Hepatocyte (in vitro differentiated cells): ENCODE measurements at regions not wholly inside any gene's neighbourhood (a gene's known extent, or its start where the extent isn't known, plus 50 kb on each side); places are given as distances from the start of the nearest gene placed in this dataset.

ENCODE experiments used
- DNase-seq: peaks from one replicate; pipeline ENCODE4 v3.0.0-alpha.2; 2016; ENCODE audit warnings: low spot score
- H2AFZ ChIP-seq: fragments of 200-600 bp; sonication (generic); 2 replicates; pipeline ENCODE4 v1.6.0; 2016; ENCODE audit warnings: antibody characterized with exemption, mild to moderate bottlenecking
- H3K27ac ChIP-seq: fragments of 200-600 bp; sonication (generic); 2 replicates; pipeline ENCODE4 v1.5.1; 2016; ENCODE audit warnings: mild to moderate bottlenecking
- H3K27me3 ChIP-seq: fragments of 200-600 bp; sonication (generic); 2 replicates; pipeline ENCODE4 v1.6.1; 2016
- H3K36me3 ChIP-seq: fragments of 200-600 bp; sonication (generic); replicated peaks from 2 replicates; pipeline ENCODE4 v1.5.1; 2016; ENCODE audit warnings: low read depth; ENCODE audit not compliant: insufficient read depth
- H3K4me1 ChIP-seq: fragments of 200-600 bp; sonication (generic); 2 replicates; pipeline ENCODE4 v1.5.1; 2016; ENCODE audit warnings: mild to moderate bottlenecking, moderate library complexity; ENCODE audit not compliant: insufficient read depth
- H3K4me2 ChIP-seq: fragments of 200-600 bp; sonication (generic); 2 replicates; pipeline ENCODE4 v1.6.0; 2016
- H3K4me3 ChIP-seq: fragments of 200-600 bp; sonication (generic); 2 replicates; pipeline ENCODE4 v1.5.1; 2016; ENCODE audit warnings: mild to moderate bottlenecking
- H3K79me2 ChIP-seq: fragments of 200-600 bp; sonication (generic); 2 replicates; pipeline ENCODE4 v1.6.0; 2017; ENCODE audit warnings: mild to moderate bottlenecking
- H3K9me2 ChIP-seq: fragments of 200-600 bp; sonication (generic); replicated peaks from 2 replicates; pipeline ENCODE4 v1.6.0; 2017; ENCODE audit warnings: mild to moderate bottlenecking; ENCODE audit not compliant: insufficient read depth
- H3K9me3 ChIP-seq: fragments of 200-600 bp; sonication (generic); 2 replicates; pipeline ENCODE4 v1.5.1; 2016; ENCODE audit warnings: low read depth, mild to moderate bottlenecking
- H4K20me1 ChIP-seq: fragments of 200-600 bp; sonication (generic); 2 replicates; pipeline ENCODE4 v1.6.0; 2016; ENCODE audit warnings: mild to moderate bottlenecking; ENCODE audit not compliant: insufficient read depth, poor library complexity, severe bottlenecking
- EZH2 ChIP-seq: fragments of 200-600 bp; sonication (generic); IDR thresholded peaks from 2 replicates; pipeline ENCODE4 v1.6.1; 2016; ENCODE audit warnings: antibody characterized with exemption, mild to moderate bottlenecking, borderline replicate concordance
- EZH2phosphoT487 ChIP-seq: fragments of 200-600 bp; sonication (generic); IDR thresholded peaks from one replicate; pipeline ENCODE4 v1.6.1; 2018; ENCODE audit warnings: antibody characterized with exemption, mild to moderate bottlenecking, low read depth, moderate library complexity; ENCODE audit not compliant: unreplicated experiment, severe bottlenecking
- WGBS: methylation state at CpG from one replicate; pipeline ENCODE4 v1.1.6; 2016; ENCODE audit warnings: low lambda C conversion rate; ENCODE audit errors: missing lambda C conversion rate; 5-methylcytosine and 5-hydroxymethylcytosine counted together
- TF ChIP-seq, protein P1 (sequence below): fragments of 200-600 bp; sonication (generic); IDR thresholded peaks from 2 replicates; pipeline ENCODE4 v1.5.1; 2016; ENCODE audit warnings: antibody characterized with exemption, mild to moderate bottlenecking; ENCODE audit not compliant: poor library complexity

DNA sequence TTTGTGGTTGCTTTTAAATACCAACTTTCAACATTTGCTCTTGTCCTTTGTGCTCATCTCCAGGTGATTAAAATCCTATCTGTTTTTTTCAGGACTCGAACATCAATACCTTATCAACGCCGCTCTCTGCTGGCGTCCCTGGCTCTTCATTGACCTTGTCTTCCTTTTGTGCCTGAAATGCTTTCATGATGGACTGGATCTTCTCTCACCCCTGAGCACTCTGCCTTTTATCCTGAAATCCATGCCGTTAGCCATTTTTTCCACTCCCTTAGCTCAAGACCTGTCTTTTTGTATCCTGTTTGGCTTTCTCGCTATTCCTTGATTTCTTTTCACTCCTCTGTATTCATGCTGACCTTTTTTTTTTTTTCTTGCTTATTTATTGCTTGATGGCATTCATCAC, 549.5 kb upstream of the CPEB2 start:
- Histone ChIP-seq H3K4me1 (no peaks in the 10 kb centered on the region), H3K36me3 (no peaks in the 10 kb centered on the region), H2AFZ (no peak overlapping the region), H3K27me3 (peaks cover 4% of the 10 kb centered on the region), H3K27ac (no peak overlapping the region), H3K4me3 (no peak overlapping the region), H3K9me2 (no peaks in the 10 kb centered on the region), H3K4me2 (no peak overlapping the region), H3K9me3 (no peaks in the 10 kb centered on the region), H3K79me2 (no peaks in the 10 kb centered on the region), H4K20me1 (no peaks in the 10 kb centered on the region)
- 63% methylated on average over 6 of the region's 6 CpGs for WGBS
- TF ChIP-seq, protein P1, sequence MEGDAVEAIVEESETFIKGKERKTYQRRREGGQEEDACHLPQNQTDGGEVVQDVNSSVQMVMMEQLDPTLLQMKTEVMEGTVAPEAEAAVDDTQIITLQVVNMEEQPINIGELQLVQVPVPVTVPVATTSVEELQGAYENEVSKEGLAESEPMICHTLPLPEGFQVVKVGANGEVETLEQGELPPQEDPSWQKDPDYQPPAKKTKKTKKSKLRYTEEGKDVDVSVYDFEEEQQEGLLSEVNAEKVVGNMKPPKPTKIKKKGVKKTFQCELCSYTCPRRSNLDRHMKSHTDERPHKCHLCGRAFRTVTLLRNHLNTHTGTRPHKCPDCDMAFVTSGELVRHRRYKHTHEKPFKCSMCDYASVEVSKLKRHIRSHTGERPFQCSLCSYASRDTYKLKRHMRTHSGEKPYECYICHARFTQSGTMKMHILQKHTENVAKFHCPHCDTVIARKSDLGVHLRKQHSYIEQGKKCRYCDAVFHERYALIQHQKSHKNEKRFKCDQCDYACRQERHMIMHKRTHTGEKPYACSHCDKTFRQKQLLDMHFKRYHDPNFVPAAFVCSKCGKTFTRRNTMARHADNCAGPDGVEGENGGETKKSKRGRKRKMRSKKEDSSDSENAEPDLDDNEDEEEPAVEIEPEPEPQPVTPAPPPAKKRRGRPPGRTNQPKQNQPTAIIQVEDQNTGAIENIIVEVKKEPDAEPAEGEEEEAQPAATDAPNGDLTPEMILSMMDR, result no peak
- DNase-seq, result no peak

DNA sequence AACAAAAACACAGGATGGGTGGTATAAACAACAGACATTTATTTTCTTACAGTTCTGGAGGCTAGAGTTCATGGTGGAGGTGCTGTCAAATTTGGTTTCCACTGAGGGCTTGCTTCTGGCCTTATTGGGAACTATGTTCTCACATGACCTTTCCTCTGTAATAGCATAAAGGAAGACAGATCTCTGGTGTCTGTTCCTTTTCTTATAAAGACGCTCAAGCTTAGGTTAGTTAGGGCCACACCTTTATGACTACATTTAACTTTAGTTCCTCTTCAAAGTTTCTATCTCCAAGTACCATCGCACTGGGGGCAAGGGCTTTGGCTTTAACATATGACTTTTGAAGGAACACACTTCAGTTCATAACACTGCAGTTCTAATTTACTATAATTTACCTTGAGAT, 543.8 kb upstream of the CPEB2 start:
- no peak overlapping the region for H3K27ac ChIP-seq
- no peaks in the 10 kb centered on the region for H4K20me1 ChIP-seq
- H3K36me3 ChIP-seq, result no peaks in the 10 kb centered on the region
- H3K4me2 ChIP-seq, result no peak overlapping the region
- no peak for DNase-seq
- H3K9me3 ChIP-seq, result no peaks in the 10 kb centered on the region
- no peak overlapping the region for H2AFZ ChIP-seq
- no peaks in the 10 kb centered on the region for H3K9me2 ChIP-seq
- no peaks in the 10 kb centered on the region for H3K27me3 ChIP-seq
- H3K79me2 ChIP-seq, result no peaks in the 10 kb centered on the region
- no peak overlapping the region for H3K4me3 ChIP-seq
- TF ChIP-seq EZH2phosphoT487 (no peak), EZH2 (no peak)
- TF ChIP-seq, protein P1, result no peak
- H3K4me1 ChIP-seq, result no peaks in the 10 kb centered on the region
- WGBS, result 86% methylated on average over 2 of the region's 2 CpGs

- Histone ChIP-seq H3K9me2 (no peaks in the 10 kb centered on the region), H3K4me3 (no peak overlapping the region), H3K79me2 (no peaks in the 10 kb centered on the region), H2AFZ (no peak overlapping the region), H3K27ac (no peak overlapping the region), H3K9me3 (no peaks in the 10 kb centered on the region), H3K4me1 (no peaks in the 10 kb centered on the region), H3K27me3 (no peaks in the 10 kb centered on the region), H3K36me3 (no peaks in the 10 kb centered on the region), H4K20me1 (no peaks in the 10 kb centered on the region), H3K4me2 (no peak overlapping the region)
- WGBS, result 96% methylated on average over 1 of the region's 1 CpG
- TF ChIP-seq, protein P1, result no peak
- TF ChIP-seq EZH2, result no peak
- no peak for TF ChIP-seq EZH2phosphoT487
- no peak for DNase-seq
Measured at GRCh38 chr4:14465057-14465456, 537.2 kb upstream of the CPEB2 start.

DNA sequence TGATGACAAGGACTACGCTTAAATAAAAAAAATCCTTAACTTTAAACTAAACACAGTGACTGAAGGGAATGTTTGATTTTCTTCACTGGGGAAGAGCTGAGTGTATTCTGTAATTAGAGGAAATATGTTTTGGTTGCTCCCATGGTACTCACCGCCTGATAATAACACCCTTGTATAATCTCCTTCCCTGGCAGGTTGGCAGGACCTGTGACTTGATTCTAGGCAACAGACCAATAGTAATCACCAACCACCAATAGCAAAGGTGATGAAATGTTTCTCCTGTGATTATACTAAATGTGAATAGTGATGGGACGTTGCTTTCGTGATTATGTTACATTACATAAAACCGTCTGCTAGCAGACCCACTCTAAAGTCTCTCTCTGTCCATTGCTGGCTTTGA, 536.8 kb upstream of the CPEB2 start:
- no peak for DNase-seq
- no peaks in the 10 kb centered on the region for H3K79me2 ChIP-seq
- no peaks in the 10 kb centered on the region for H3K9me2 ChIP-seq
- H4K20me1 ChIP-seq, result no peaks in the 10 kb centered on the region
- H3K4me3 ChIP-seq, result no peak overlapping the region
- no peaks in the 10 kb centered on the region for H3K4me1 ChIP-seq
- no peaks in the 10 kb centered on the region for H3K36me3 ChIP-seq
- TF ChIP-seq EZH2phosphoT487, result no peak
- no peak for TF ChIP-seq EZH2
- TF ChIP-seq, protein P1, result no peak
- H3K27ac ChIP-seq, result no peak overlapping the region
- H3K9me3 ChIP-seq, result no peaks in the 10 kb centered on the region
- WGBS, result 89% methylated on average over 5 of the region's 5 CpGs
- H3K4me2 ChIP-seq, result no peak overlapping the region
- H2AFZ ChIP-seq, result no peak overlapping the region
- no peaks in the 10 kb centered on the region for H3K27me3 ChIP-seq
